Caki2 (cell line): ENCODE measurements at regions not wholly inside any gene's neighbourhood (a gene's known extent, or its start where the extent isn't known, plus 50 kb on each side); places are given as distances from the start of the nearest gene placed in this dataset.

Experiments used
- DNase-seq: peaks from one replicate; pipeline ENCODE4 v3.0.0-alpha.2; 2015; ENCODE audit warnings: low read depth
- in situ Hi-C: cut with HindIII; loops from 2 replicates; pipeline ENCODE4 v1.10.0; 2016; ENCODE audit warnings: low sequenced_read_pairs, low pct_unique_long_range_greater_than_20kb, mixed read lengths

GRCh38 chr11:128213461-128213860 lies 373.9 kb downstream of the ETS1 start:
- in situ Hi-C loops, result no loop called here
- no peak for DNase-seq

- DNase-seq, result no peak
- in situ Hi-C loops, result no loop called here
These were observed 375.0 kb downstream of the ETS1 start for GRCh38 chr11:128212324-128212723.

- peak; percentile 90 for DNase-seq
- in situ Hi-C loops, result no loop called here
These were observed 377.0 kb downstream of the ETS1 start for GRCh38 chr11:128210148-128210940.

GRCh38 chr11:128209138-128209435 lies 378.3 kb downstream of the ETS1 start:
- no peak for DNase-seq
- in situ Hi-C loops, result no loop called here

- DNase-seq, result no peak
- in situ Hi-C loops, result no loop called here
These were observed 378.8 kb downstream of the ETS1 start for GRCh38 chr11:128208329-128209137.

GRCh38 chr11:128207861-128208321 lies 379.5 kb downstream of the ETS1 start:
- peak; percentile 78 for DNase-seq
- in situ Hi-C loops, result no loop called here

- DNase-seq, result no peak
- in situ Hi-C loops, result no loop called here
These were observed 380.9 kb downstream of the ETS1 start for GRCh38 chr11:128206461-128206860.

GRCh38 chr11:128205796-128206195 lies 381.6 kb downstream of the ETS1 start:
- in situ Hi-C loops, result no loop called here
- no peak for DNase-seq

- in situ Hi-C loops, result no loop called here
- no peak for DNase-seq
These were observed 382.5 kb downstream of the ETS1 start for GRCh38 chr11:128204898-128205297.

GRCh38 chr11:128201801-128202200 lies 385.6 kb downstream of the ETS1 start:
- in situ Hi-C loops, result no loop called here
- DNase-seq, result no peak

- DNase-seq, result no peak
- in situ Hi-C loops, result no loop called here
These were observed 386.3 kb downstream of the ETS1 start for GRCh38 chr11:128201009-128201408.

- in situ Hi-C loops, result no loop called here
- DNase-seq, result no peak
These were observed 386.9 kb downstream of the ETS1 start for GRCh38 chr11:128200467-128200866.

GRCh38 chr11:128198216-128198772 lies 389.1 kb downstream of the ETS1 start:
- no peak for DNase-seq
- in situ Hi-C loops, result no loop called here

- in situ Hi-C loops, result no loop called here
- no peak for DNase-seq
These were observed 391.1 kb downstream of the ETS1 start for GRCh38 chr11:128196235-128196634.

- DNase-seq, result no peak
- in situ Hi-C loops, result no loop called here
These were observed 391.6 kb downstream of the ETS1 start for GRCh38 chr11:128195756-128196155.

- in situ Hi-C loops, result no loop called here
- no peak for DNase-seq
These were observed 392.2 kb downstream of the ETS1 start for GRCh38 chr11:128195057-128195751.

- DNase-seq, result no peak
- in situ Hi-C loops, result no loop called here
These were observed 393.1 kb downstream of the ETS1 start for GRCh38 chr11:128194216-128194615.

GRCh38 chr11:128193615-128194014 lies 393.7 kb downstream of the ETS1 start:
- in situ Hi-C loops, result no loop called here
- DNase-seq, result no peak

- in situ Hi-C loops, result no loop called here
- no peak for DNase-seq
These were observed 397.0 kb downstream of the ETS1 start for GRCh38 chr11:128190312-128190711.
